Muscle layer of colon (tissue), 2 donors: ENCODE measurements at regions not wholly inside any gene's neighbourhood (a gene's known extent, or its start where the extent isn't known, plus 50 kb on each side); places are given as distances from the start of the nearest gene placed in this dataset.
"Not testable (repeated sequence)": the region's sequence is repeated elsewhere in the genome, so short reads cannot be mapped to it uniquely, and the experiment has no call there.

Experiments used
- H3K27ac ChIP-seq: one replicate; pipeline ENCODE4 v1.7.0; 2013; ENCODE audit warnings: low read depth, mild to moderate bottlenecking, low read length, moderate library complexity
- H3K27me3 ChIP-seq, 2 donors: one replicate each; pipeline ENCODE4 v1.7.0; 2013; ENCODE audit warnings: low read length in 2 of 2, mild to moderate bottlenecking in 2 of 2; ENCODE audit not compliant: insufficient read depth in 2 of 2, control insufficient read depth in 1 of 2
- H3K36me3 ChIP-seq: one replicate; pipeline ENCODE4 v1.7.0; 2013; ENCODE audit warnings: mild to moderate bottlenecking, low read length; ENCODE audit not compliant: insufficient read depth
- H3K4me1 ChIP-seq: one replicate; pipeline ENCODE4 v1.7.0; 2013; ENCODE audit warnings: mild to moderate bottlenecking, low read length; ENCODE audit not compliant: insufficient read depth
- H3K4me3 ChIP-seq, 2 donors: one replicate each; pipeline ENCODE4 v1.7.0; 2013; ENCODE audit warnings: low read length in 2 of 2, low read depth in 1 of 2, mild to moderate bottlenecking in 1 of 2, moderate library complexity in 1 of 2
- H3K9ac ChIP-seq: one replicate; pipeline ENCODE4 v1.7.0; 2013; ENCODE audit warnings: low read length
- H3K9me3 ChIP-seq: one replicate; pipeline ENCODE4 v1.7.0; 2013; ENCODE audit warnings: mild to moderate bottlenecking, low read length
- donor health status: abdominal sarcoma.
- donor health status: Adenocarcinoma of cecum.

DNA sequence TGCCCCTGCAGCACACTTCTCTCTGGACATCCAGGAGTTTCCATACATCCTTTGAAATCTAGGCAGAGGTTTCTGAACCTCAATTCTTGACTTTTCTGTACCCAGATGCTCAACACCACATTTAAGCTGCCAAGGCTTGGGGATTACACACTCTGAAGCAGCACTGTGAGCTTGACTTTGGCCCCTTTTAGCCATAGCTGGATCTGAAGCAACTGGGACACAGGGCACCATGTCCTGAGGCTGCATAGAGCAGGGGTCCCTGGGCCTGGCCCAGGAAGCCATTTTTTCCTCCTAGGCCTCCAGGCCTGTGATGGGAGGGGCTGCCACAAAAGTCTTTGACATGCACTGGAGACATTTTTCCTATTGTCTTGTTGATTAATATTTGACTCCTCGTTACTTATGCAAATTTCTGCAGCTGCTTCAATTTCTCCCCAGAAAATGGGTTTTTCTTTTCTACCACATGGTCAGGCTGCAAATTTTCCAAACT is 694.0 kb downstream of the DIPK2A start:
- no peak overlapping the region for H3K4me3 ChIP-seq
- no peak overlapping the region for H3K9ac ChIP-seq
- no peaks in the 10 kb centered on the region for H3K9me3 ChIP-seq
- no peaks in the 10 kb centered on the region for H3K27me3 ChIP-seq
- no peak overlapping the region for H3K27ac ChIP-seq
- no peaks in the 10 kb centered on the region for H3K36me3 ChIP-seq
- H3K4me1 ChIP-seq: no peaks in the 10 kb centered on the region

- Histone ChIP-seq H3K27ac (no peak overlapping the region), H3K36me3 (no peaks in the 10 kb centered on the region), H3K9ac (no peak overlapping the region), H3K27me3 (no peaks in the 10 kb centered on the region), H3K9me3 (no peaks in the 10 kb centered on the region), H3K4me3 (no peak overlapping the region), H3K4me1 (no peaks in the 10 kb centered on the region)
Observed at GRCh38 chr3:144670571-144670970, 698.9 kb downstream of the DIPK2A start.

- Histone ChIP-seq H3K27me3 (no peaks in the 10 kb centered on the region), H3K9ac (no peak overlapping the region), H3K9me3 (no peaks in the 10 kb centered on the region), H3K4me1 (no peaks in the 10 kb centered on the region), H3K36me3 (no peaks in the 10 kb centered on the region), H3K27ac (no peak overlapping the region), H3K4me3 (no peak overlapping the region)
Observed at GRCh38 chr3:144677103-144677502, 705.5 kb downstream of the DIPK2A start.

DNA sequence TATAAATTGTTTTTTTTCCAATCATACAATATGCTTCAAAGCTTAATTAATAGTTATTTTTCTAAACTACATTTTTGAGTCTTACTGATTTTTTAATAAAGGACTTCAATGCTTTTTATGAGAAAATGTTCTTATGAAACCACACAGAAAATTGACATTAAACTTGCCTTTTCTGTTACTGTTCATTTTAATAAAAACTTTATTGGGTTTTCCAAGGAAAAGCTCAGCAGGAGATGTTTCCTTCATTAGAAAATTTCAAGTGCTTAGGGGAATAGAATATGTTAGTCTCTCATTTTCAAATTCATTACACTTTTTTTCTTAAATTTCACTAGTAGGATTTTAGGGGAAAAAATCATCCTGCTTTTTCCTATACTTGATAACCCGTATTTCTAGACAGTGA is 711.4 kb downstream of the DIPK2A start:
- Histone ChIP-seq H3K27me3 (no peaks in the 10 kb centered on the region), H3K36me3 (no peaks in the 10 kb centered on the region), H3K4me1 (no peaks in the 10 kb centered on the region), H3K27ac (no peak overlapping the region), H3K9ac (no peak overlapping the region), H3K4me3 (no peak overlapping the region), H3K9me3 (no peaks in the 10 kb centered on the region)

DNA sequence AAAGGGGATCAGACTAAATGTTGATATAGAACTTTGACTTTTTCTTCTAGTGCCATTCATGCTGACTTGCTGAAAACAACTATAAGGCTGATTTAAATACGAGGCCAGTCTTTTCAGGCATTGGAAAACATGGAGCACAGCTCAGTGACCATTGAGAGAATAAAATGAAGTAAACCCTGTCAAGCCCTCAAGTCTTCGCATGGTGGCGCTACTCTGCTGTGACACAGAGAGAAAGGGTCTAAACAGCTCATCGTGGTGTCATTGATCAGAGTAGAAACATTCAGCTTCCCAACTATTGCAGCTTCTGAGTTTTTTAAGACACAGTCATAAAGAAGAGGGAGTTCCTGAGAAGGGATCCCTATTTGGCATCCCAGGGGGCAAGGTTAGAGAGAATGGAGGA is 716.2 kb downstream of the DIPK2A start:
- Histone ChIP-seq H3K9me3 (no peaks in the 10 kb centered on the region), H3K27me3 (no peaks in the 10 kb centered on the region), H3K9ac (no peak overlapping the region), H3K36me3 (no peaks in the 10 kb centered on the region), H3K4me1 (no peaks in the 10 kb centered on the region), H3K27ac (no peak overlapping the region), H3K4me3 (no peak overlapping the region)

- Histone ChIP-seq H3K9ac (no peak overlapping the region), H3K9me3 (no peaks in the 10 kb centered on the region), H3K36me3 (no peaks in the 10 kb centered on the region), H3K4me1 (no peaks in the 10 kb centered on the region), H3K4me3 (no peak overlapping the region), H3K27me3 (no peaks in the 10 kb centered on the region), H3K27ac (no peak overlapping the region)
Observed at GRCh38 chr3:144692488-144692887, 720.9 kb downstream of the DIPK2A start.

- H3K36me3 ChIP-seq: no peaks in the 10 kb centered on the region
- no peaks in the 10 kb centered on the region for H3K27me3 ChIP-seq
- no peak overlapping the region for H3K9ac ChIP-seq
- H3K4me1 ChIP-seq: no peaks in the 10 kb centered on the region
- H3K9me3 ChIP-seq: no peaks in the 10 kb centered on the region
- no peak overlapping the region for H3K4me3 ChIP-seq
- no peak overlapping the region for H3K27ac ChIP-seq
Observed at GRCh38 chr3:144708437-144708836, 736.8 kb downstream of the DIPK2A start.

- Histone ChIP-seq H3K4me3 (no peak overlapping the region), H3K9ac (no peak overlapping the region), H3K27me3 (no peaks in the 10 kb centered on the region), H3K4me1 (no peaks in the 10 kb centered on the region), H3K9me3 (no peaks in the 10 kb centered on the region), H3K36me3 (no peaks in the 10 kb centered on the region), H3K27ac (no peak overlapping the region)
Observed at GRCh38 chr3:144737281-144737680, 765.7 kb downstream of the DIPK2A start.

DNA sequence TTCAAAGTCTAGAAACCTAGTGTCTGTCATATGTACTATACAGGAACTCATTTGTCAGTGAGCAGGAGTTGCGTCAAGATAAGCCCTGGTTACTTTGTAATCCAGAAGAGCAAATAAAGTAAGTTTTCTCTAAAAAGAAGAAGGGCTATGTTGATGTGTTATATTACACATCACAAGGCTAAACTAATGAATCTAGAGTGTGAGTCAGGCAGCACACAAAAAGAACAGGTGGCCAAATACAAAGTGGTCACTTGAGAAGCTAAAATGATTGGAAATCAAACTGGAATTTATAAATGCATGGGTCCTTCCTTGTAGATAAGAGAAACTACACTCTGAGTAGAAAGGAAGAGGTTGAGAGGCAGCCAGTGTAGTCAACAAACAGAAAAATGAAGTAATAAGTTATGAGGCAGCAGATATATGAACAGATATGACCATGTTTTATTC is 771.6 kb downstream of the DIPK2A start:
- no peaks in the 10 kb centered on the region for H3K9me3 ChIP-seq
- no peaks in the 10 kb centered on the region for H3K4me1 ChIP-seq
- H3K36me3 ChIP-seq: no peaks in the 10 kb centered on the region
- H3K4me3 ChIP-seq: no peak overlapping the region
- H3K27me3 ChIP-seq: no peaks in the 10 kb centered on the region
- H3K27ac ChIP-seq: no peak overlapping the region
- H3K9ac ChIP-seq: no peak overlapping the region

DNA sequence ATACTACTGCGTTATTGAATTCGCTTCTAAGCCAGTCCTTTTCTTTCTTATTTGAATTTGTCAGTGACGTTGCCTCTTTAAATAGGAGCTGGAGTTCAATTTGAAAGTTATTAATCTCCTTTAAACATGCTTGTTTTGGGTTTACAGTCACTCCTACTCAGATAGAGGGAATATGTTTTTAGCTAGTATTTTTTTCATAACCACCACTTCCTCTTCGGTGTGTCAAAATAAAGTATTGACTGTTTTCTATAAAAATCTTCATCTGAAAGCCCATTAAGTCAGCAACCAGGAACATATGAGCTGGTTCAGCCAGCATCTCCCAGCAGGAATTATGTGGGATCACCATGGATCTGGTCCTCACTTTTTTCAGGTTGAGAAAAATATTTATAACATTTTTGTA is 772.9 kb downstream of the DIPK2A start:
- no peak overlapping the region for H3K4me3 ChIP-seq
- H3K36me3 ChIP-seq: no peaks in the 10 kb centered on the region
- no peaks in the 10 kb centered on the region for H3K27me3 ChIP-seq
- no peaks in the 10 kb centered on the region for H3K4me1 ChIP-seq
- H3K27ac ChIP-seq: no peak overlapping the region
- H3K9ac ChIP-seq: no peak overlapping the region
- H3K9me3 ChIP-seq: no peaks in the 10 kb centered on the region

DNA sequence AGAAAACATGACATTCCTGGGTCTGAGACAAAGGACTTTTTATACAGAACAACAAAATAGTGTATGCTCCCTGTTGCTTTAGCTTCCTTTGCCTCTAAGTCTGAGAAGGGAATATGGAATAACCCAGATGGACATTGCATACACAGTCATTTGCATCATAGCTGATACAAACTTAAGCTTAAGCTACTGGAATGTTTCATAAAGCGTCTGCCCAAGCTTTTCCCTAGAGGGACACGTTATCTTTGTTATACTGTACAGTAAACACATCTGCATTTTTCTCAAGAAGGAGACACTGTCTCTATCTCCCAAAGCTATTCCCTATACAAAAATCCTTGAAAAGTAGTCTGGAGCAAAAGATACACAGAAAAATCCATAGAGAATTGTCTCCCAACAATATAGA is 775.0 kb downstream of the DIPK2A start:
- H3K36me3 ChIP-seq: no peaks in the 10 kb centered on the region
- H3K27ac ChIP-seq: no peak overlapping the region
- H3K4me1 ChIP-seq: no peaks in the 10 kb centered on the region
- H3K9me3 ChIP-seq: no peaks in the 10 kb centered on the region
- H3K9ac ChIP-seq: no peak overlapping the region
- H3K27me3 ChIP-seq: no peaks in the 10 kb centered on the region
- no peak overlapping the region for H3K4me3 ChIP-seq

GRCh38 chr3:144749536-144750253 is 778.1 kb downstream of the DIPK2A start:
- H3K4me1 ChIP-seq, H3K4me3 ChIP-seq, H3K27ac ChIP-seq, H3K36me3 ChIP-seq, H3K27me3 ChIP-seq, H3K9ac ChIP-seq, H3K9me3 ChIP-seq: not testable (repeated sequence)
